ENCODE measurements at regions not wholly inside any gene's neighbourhood (a gene's known extent, or its start where the extent isn't known, plus 50 kb on each side); places are given as distances from the start of the nearest gene placed in this dataset.

GRCh38 chr6:166075186-166075585 is 92.5 kb downstream of the TBXT start:
- H2AFZ ChIP-seq (ENCODE audit: low read depth, low read length): no peak overlapping the region
- H3K36me3 ChIP-seq (ENCODE audit: insufficient read depth, low read length): no peaks in the 10 kb centered on the region
- H3K79me2 ChIP-seq (replicated peaks; ENCODE audit: insufficient read depth, low read length): no peaks in the 10 kb centered on the region
- no peaks in the 10 kb centered on the region for H3F3A ChIP-seq (ENCODE audit: insufficient read depth, low read length, poor library complexity, severe bottlenecking)
- no peaks in the 10 kb centered on the region for H4K20me1 ChIP-seq (ENCODE audit: insufficient read depth)
- no peak overlapping the region for H3K4me2 ChIP-seq (ENCODE audit: low read length)
- no peak overlapping the region for H3K27ac ChIP-seq (ENCODE audit: low read length)
- H3K4me3 ChIP-seq (ENCODE audit: low read length): no peak overlapping the region
- H3K9me3 ChIP-seq (ENCODE audit: low read length): no peaks in the 10 kb centered on the region
- H3K27me3 ChIP-seq (ENCODE audit: insufficient read depth, low read depth, low read length): no peaks in the 10 kb centered on the region
- no peaks in the 10 kb centered on the region for H3K9me2 ChIP-seq (ENCODE audit: insufficient read depth, low read length)
- H3K9ac ChIP-seq (ENCODE audit: low read length): no peak overlapping the region
- TF ChIP-seq POLR2AphosphoS5 (IDR thresholded peaks at IDR 0.05) (no peak), TAF1 (IDR thresholded peaks at IDR 0.05; ENCODE audit: low read depth) (no peak), MXI1 (conservative IDR thresholded peaks at IDR 0.05; ENCODE audit: poor library complexity, severe bottlenecking) (no peak), RAD21 (conservative IDR thresholded peaks at IDR 0.05) (no peak), EZH2 (IDR thresholded peaks at IDR 0.05; ENCODE audit: borderline replicate concordance, insufficient read depth, low read length, poor library complexity, severe bottlenecking) (no peak), SMC3 (conservative IDR thresholded peaks at IDR 0.05; ENCODE audit: poor library complexity) (no peak), EP300 (conservative IDR thresholded peaks at IDR 0.05; ENCODE audit: poor library complexity, severe bottlenecking) (no peak)
- TF ChIP-seq, protein P1, sequence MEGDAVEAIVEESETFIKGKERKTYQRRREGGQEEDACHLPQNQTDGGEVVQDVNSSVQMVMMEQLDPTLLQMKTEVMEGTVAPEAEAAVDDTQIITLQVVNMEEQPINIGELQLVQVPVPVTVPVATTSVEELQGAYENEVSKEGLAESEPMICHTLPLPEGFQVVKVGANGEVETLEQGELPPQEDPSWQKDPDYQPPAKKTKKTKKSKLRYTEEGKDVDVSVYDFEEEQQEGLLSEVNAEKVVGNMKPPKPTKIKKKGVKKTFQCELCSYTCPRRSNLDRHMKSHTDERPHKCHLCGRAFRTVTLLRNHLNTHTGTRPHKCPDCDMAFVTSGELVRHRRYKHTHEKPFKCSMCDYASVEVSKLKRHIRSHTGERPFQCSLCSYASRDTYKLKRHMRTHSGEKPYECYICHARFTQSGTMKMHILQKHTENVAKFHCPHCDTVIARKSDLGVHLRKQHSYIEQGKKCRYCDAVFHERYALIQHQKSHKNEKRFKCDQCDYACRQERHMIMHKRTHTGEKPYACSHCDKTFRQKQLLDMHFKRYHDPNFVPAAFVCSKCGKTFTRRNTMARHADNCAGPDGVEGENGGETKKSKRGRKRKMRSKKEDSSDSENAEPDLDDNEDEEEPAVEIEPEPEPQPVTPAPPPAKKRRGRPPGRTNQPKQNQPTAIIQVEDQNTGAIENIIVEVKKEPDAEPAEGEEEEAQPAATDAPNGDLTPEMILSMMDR (IDR thresholded peaks at IDR 0.05; ENCODE audit: poor library complexity, severe bottlenecking): no peak
- TF ChIP-seq, protein P2, sequence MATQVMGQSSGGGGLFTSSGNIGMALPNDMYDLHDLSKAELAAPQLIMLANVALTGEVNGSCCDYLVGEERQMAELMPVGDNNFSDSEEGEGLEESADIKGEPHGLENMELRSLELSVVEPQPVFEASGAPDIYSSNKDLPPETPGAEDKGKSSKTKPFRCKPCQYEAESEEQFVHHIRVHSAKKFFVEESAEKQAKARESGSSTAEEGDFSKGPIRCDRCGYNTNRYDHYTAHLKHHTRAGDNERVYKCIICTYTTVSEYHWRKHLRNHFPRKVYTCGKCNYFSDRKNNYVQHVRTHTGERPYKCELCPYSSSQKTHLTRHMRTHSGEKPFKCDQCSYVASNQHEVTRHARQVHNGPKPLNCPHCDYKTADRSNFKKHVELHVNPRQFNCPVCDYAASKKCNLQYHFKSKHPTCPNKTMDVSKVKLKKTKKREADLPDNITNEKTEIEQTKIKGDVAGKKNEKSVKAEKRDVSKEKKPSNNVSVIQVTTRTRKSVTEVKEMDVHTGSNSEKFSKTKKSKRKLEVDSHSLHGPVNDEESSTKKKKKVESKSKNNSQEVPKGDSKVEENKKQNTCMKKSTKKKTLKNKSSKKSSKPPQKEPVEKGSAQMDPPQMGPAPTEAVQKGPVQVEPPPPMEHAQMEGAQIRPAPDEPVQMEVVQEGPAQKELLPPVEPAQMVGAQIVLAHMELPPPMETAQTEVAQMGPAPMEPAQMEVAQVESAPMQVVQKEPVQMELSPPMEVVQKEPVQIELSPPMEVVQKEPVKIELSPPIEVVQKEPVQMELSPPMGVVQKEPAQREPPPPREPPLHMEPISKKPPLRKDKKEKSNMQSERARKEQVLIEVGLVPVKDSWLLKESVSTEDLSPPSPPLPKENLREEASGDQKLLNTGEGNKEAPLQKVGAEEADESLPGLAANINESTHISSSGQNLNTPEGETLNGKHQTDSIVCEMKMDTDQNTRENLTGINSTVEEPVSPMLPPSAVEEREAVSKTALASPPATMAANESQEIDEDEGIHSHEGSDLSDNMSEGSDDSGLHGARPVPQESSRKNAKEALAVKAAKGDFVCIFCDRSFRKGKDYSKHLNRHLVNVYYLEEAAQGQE (IDR thresholded peaks at IDR 0.05; ENCODE audit: borderline replicate concordance): no peak

DNA sequence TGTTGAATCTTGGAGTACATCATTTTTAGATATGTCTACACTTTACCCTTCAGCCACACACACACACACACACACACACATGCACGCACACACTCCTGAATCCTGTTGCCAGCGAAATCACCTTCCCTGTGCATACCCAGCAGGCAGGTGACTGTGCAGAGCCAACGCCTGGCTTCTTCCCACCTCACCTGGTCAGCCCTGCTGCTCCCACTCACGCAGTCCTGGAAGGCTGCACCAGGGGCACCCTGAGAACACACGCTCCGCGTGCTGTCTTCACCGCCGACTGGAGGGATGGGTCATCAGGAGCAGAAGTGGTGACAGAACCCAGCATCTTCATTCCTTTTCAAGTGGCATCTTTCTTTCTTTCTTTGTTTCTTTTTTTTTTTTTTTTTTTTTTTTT is 94.6 kb downstream of the TBXT start:
- H3K9me2 ChIP-seq (ENCODE audit: insufficient read depth, low read length): no peaks in the 10 kb centered on the region

More for the DNA sequence above, 94.6 kb downstream of the TBXT start:
- no peaks in the 10 kb centered on the region for H3F3A ChIP-seq (ENCODE audit: insufficient read depth, low read length, poor library complexity, severe bottlenecking)
- H3K27me3 ChIP-seq (ENCODE audit: insufficient read depth, low read depth, low read length): no peaks in the 10 kb centered on the region
- H3K9ac ChIP-seq (ENCODE audit: low read length): no peak overlapping the region
- H3K4me3 ChIP-seq (ENCODE audit: low read length): no peak overlapping the region
- TF ChIP-seq, protein P1 (IDR thresholded peaks at IDR 0.05; ENCODE audit: poor library complexity, severe bottlenecking): no peak
- no peak for TF ChIP-seq RAD21 (conservative IDR thresholded peaks at IDR 0.05)
- no peak for TF ChIP-seq POLR2AphosphoS5 (IDR thresholded peaks at IDR 0.05)
- TF ChIP-seq SMC3 (conservative IDR thresholded peaks at IDR 0.05; ENCODE audit: poor library complexity): no peak
- TF ChIP-seq, protein P2 (IDR thresholded peaks at IDR 0.05; ENCODE audit: borderline replicate concordance): no peak
- TF ChIP-seq TAF1 (IDR thresholded peaks at IDR 0.05; ENCODE audit: low read depth): no peak
- no peaks in the 10 kb centered on the region for H3K36me3 ChIP-seq (ENCODE audit: insufficient read depth, low read length)
- no peak overlapping the region for H2AFZ ChIP-seq (ENCODE audit: low read depth, low read length)
- H3K79me2 ChIP-seq (replicated peaks; ENCODE audit: insufficient read depth, low read length): no peaks in the 10 kb centered on the region
- no peak overlapping the region for H3K27ac ChIP-seq (ENCODE audit: low read length)
- H3K9me3 ChIP-seq (ENCODE audit: low read length): no peaks in the 10 kb centered on the region
- H3K4me2 ChIP-seq (ENCODE audit: low read length): no peak overlapping the region
- no peaks in the 10 kb centered on the region for H4K20me1 ChIP-seq (ENCODE audit: insufficient read depth)

All from neural cell (in vitro differentiated cells).